Occipital lobe (tissue), 1 donor: ENCODE measurements at regions not wholly inside any gene's neighbourhood (a gene's known extent, or its start where the extent isn't known, plus 50 kb on each side); places are given as distances from the start of the nearest gene placed in this dataset.
A peak's percentile ranks its signal among the peaks of the same experiment; 100 is the strongest.
"Not testable (repeated sequence)": the region's sequence is repeated elsewhere in the genome, so short reads cannot be mapped to it uniquely, and the experiment has no call there.

Experiments used
- DNase-seq: peaks from one replicate; lab custom pipeline; 2025; lab: John Stamatoyannopoulos, UW

DNA sequence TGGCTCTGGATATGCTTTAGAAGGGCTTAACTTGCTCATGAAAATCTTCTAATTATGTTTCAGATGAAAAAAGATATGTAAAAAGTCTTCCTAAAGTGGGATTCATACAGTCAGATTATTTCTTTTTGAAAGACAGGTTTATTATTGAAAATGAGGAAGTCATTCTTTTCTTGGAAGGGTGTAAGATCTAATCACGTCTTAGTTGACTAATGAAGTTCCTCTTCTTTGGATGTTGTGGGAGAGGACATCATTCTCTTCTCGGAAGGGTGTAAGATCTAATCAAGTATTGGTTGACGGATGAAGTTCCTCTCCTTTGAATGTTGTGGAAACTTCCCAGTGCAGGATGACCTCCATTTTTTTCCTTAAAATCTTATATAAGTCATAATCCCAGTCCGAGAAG, 74.9 kb downstream of the ALG10 start:
- no peak for DNase-seq

DNA sequence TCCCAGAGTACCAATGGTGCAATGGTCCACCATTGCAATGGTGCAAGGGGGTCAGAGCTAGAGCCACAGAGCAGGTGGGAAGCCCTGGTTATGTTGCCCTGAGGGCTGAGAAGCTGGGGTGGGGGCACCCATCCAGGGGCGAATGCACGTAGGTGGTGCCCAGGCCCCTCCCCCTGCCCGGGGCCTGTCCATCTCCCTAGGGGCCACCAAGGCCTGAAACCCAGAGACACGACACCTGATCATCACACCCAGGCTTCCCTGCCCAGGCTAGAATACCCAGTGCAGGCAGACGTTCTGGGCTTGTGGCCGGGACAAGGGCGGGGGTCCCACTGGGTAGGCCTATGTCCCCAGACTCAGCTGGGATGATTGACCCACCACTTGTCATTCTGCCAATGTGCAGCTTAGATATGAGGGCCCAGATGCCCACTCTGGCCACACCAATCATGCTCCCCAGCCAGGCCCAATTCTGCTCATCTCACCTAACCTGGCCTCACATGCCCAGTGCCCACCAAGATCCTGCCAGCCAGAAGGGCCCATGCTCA, 83.2 kb downstream of the ALG10 start:
- DNase-seq: no peak

DNA sequence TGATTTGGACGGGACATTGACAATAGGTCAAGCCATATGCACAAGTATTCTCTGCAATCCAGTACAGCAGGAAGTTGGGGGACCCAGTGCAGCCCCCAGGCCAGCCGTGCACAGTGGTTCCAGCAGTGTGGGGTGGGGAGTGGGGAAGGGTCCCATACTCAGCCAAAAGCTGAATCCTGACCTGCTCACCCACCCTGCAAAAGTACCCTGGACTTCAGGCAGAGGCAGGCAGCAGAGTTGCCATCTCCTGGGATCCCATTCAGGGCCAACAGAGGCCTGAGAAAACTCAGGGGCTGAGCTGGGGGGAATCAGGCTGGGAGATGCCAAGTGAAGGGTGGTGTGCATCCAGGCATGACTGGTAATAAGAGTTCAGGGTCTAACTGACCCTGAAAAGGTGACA, 83.9 kb downstream of the ALG10 start:
- no peak for DNase-seq

DNA sequence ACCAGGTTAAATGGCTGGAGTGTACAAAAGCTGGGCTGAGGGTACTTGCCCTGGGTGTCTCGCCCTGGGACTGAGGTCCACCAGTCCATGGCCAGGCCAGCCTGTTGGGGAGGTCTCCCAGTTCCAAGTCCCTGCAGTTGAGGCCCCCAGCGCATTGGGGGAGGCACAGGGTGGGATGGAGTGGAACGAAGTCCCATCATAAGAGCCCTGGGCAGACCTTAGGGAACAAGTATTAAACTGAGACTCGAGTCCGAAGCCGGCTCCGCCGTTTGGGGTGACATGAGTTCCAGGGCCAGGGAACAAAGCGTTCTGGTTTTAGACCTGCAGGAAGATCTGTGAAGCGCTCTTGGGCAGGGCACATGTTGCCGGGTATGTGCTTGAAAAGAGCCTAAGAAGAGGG, 84.7 kb downstream of the ALG10 start:
- DNase-seq: no peak

DNA sequence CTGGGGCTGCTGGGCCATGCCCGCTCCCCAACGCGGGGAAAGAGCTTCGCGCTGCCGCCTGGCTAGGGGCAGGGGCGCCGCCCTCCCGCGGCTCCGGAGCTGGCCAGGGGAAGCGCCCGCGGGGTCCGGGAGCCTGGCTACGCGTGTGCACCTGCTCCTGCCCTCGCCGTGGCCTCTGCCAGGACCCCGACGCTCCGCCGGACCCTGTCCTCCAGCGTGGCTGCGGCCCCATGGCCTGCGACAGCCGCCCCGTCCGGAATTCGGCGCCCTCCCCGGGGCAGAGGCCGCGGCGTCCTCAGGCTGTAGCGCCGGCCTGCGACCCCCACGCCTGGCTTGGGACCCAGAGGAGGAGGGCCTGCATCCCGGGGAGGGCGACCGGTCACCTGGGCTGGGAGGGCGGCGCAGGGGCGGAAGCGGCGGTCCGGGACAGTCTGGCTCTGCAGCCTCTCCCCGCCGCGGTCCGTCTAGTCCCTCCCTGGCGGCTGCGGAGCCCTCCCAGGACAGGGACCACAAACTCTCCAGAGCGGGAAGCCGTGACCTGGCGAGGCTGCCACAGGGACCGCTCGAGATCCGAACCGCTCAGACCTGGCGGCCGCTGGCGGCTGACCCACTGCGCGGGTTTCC, 85.6 kb downstream of the ALG10 start:
- DNase-seq: no peak

DNA sequence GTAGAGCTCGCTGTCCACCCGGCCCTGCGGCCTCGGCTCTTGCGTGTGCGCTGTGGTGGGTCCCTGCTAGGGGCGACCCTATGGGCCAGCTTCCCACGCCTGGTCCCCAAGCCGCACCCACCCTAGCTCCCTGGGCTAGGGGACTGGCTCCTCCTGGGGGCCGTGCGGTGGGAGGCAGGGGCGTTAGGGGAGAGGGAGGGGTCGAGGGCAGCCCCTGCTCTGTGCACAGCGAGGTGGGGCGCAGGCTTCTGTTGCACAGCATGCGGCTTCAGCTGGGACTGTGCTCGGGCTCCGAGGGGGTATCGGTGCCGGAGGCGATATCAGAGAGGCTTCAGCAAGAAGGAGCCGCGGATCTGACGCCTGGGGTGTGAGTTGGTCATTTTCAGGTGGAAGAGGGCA, 86.1 kb downstream of the ALG10 start:
- DNase-seq: no peak

DNA sequence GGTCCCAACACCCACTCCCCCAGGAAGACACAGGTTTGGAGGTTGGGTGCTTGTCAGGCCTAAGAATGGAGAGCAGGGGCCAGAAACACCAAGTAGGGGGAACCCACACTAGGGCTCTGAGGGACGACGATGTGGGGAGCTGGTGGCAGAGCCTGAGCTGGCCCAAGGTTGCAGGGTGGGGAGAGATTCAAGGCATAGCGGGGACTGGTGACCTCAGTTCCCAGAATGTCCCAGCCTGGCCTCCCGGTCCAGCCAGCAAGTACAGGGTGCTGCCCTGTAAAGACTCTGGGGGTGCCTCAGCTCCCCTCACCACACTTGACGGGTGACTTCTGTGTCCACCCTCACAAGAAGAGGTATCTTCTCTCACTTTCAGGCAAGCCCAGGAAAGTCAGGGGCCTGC, 86.7 kb downstream of the ALG10 start:
- DNase-seq: no peak

DNA sequence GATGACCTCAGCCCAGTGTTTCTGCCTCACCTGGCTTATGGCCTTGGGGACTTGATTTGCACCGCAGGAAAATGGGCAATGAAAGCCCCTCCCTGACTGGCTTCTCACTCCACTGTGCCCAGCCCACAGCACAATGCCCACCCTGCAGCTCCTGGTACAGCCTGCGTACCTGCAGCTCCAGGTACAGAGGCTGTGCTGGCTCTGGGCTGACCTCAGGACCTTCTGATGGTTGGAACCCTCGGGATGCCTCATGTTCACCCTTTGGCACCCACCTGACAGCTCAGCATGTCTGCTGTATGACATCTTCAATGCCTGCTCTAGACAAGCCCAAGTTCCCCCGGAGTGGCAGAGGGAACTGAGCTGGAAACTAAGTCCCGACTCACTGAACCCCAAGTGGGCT, 87.1 kb downstream of the ALG10 start:
- DNase-seq: no peak

DNA sequence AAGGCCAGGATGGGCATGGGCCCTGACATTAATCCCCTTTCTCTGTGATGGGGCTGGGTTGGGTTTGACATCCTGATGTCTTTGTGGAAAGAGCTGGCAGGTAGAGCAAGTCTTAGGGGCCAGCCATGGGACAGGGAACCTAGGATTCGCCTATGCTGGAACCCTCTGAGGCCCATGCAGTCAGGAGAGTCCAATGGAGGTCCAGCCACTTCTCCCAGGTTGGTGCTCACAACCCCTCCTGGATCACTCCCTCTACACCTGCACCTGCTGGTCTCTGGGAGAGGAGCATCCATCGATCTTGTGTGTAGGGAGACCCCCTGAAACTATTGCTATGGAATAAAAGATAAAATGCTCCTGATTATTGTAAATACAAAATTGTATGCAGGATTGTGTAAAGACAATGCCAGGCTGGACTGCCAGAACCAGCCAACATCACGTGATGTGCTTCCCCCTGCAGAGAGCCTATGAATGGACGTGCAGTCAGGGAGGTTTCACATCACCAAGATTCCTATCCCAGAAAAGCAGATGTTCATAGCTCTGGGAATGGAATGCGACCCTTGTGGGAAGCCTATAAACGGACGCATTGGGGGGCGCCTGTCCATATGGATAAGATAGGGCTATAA, 87.7 kb downstream of the ALG10 start:
- DNase-seq: not testable (repeated sequence)

DNA sequence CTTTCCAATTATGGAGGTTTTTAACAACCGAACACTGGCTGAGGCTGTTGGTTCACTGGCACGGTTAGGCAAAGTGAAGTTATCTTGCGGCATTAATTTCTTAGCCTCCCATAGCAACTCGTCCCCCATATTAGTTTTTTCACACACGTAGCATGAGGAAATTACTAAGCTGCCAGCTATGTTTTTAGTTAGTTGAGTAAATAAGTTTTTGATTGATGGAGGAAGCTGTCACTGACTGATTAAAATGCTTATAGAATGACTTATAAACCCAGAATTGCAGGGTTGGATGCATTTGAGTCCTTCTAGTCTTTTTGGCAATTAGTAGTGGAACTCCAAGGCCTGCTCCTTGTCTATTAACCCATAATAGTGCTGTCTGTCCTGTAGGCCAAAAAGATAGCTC, 97.1 kb downstream of the ALG10 start:
- no peak for DNase-seq

DNA sequence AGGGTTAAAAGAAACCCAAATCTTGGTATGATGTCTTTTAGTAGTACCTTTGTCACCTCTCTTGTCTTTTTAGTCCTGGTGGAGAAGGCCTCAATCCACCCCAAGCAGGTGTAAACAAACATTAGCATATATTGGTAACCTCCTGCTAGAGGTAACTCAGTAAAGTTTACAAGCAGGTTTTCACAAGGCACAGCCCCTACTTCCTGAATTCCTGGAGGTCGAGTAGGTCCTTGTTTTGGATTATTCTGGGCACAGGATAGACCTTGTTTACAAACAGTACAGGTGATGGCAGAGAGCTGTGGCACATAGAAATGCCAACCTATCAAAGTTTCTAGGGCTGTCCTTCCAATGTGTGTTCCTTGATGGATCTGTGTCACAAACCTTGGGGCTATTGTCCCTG, 99.1 kb downstream of the ALG10 start:
- no peak for DNase-seq

DNA sequence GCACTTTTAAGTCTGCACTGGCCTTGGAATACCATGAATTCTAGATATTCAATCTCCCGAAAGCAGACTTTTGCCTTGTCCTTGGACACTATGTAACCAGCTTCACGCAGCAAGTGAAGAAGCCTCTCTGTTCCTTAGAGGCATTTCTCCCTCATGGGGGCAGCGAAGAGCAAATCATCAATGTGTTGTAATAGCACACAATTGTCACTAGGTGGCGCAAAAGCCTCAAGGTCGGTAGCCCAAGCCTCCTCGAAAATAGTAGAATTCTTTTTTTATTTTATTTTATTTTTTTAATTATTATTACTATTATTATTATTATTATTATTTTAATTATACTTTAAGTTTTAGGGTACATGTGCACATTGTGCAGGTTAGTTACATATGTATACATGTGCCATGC, 100.8 kb downstream of the ALG10 start:
- peak; percentile 10 for DNase-seq

DNA sequence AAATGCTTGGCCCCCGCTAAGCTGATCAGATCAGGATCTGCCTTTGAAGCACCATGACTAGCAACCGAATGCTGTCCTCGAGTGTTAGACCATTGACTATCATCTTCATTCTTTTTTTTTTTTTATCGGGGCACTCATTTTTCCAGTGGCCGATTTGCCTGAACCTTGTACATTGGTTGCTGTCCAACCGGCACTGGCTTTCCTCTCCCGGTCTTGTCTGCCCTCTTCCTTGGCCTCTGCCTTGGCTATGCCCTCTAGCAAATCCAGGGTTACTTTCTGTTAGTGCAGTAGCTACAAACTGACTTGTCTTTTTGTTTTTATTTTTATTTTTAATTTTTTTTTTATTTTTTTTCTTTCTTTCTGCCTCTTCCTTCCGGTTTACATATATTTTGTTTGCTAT, 102.3 kb downstream of the ALG10 start:
- no peak for DNase-seq

DNA sequence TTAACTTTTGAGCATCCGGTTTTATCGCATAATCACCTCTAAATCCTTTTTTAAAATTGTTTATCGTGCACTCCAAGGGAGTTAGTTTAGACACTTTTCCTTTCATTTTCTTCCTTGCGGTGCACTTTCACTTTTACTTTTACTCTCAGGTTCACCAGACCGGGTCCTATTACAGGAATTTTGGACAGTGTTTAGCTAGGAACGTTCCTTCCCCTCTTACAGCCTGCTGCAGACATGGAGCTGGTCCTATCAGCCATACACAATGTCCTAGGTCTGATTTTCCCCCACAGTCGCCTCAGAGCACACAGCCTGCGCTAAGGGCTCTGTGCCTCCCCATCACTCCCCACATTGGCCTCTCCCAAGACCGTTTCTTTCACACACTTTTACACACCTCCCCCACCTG, 103.9 kb downstream of the ALG10 start:
- no peak for DNase-seq

DNA sequence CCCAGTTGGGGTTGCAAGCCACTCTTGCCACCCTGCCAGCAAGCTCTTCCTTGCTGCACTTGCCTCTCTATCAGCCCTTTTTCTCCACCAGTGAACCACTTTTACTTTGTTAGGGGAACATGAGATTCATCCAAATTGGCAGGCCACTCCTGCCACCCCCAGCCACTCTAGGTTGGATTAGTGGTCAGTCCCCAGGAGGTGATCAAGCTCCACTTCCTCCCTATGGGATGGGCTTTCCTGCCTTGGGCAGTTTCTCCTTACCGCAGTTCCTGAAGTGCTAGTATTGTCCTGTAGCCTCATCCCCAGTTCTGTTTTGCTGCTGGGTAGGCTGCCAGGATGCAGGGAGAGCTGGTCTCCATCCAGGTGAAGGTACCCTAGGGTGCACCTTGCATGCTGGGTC, 104.5 kb downstream of the ALG10 start:
- DNase-seq: no peak

DNA sequence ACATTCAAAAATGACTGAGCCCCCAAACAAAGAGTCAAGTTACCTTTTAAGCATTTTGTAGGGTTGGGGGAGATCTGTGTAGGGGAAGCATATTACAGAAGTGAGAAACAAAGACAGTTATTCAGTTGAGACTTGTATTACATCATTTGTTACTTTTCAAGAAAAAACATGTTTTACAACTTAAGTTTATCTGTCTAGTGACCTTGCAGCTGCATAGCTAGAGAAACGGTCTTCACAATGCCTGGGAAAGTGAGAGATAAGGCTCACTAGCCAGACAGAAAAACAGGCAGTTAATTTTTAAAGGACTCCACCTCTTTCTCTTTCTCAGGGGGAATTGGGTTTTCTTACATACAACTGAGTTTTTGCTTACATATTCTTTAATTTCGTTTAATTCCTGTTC, 105.1 kb downstream of the ALG10 start:
- not testable (repeated sequence) for DNase-seq

DNA sequence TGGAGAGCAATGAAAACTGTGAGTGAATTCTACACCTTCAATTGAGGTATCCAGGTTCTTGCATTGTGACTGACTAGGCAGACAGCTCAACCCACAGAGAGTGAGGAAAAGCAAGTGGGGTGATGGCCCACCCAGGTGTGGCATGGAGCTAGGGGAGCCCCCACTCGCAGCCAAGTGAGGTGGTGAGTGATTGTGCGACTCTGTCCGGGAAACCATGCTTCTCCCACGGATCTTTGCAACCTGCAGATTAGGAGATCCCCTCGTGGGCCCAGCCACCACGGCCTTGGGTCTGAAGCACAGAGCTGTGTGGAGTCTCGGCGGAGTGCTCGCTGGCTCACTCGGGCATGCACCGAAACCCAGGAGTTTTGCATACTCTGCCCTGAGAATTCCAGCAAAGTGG, 120.1 kb downstream of the ALG10 start:
- DNase-seq: no peak

DNA sequence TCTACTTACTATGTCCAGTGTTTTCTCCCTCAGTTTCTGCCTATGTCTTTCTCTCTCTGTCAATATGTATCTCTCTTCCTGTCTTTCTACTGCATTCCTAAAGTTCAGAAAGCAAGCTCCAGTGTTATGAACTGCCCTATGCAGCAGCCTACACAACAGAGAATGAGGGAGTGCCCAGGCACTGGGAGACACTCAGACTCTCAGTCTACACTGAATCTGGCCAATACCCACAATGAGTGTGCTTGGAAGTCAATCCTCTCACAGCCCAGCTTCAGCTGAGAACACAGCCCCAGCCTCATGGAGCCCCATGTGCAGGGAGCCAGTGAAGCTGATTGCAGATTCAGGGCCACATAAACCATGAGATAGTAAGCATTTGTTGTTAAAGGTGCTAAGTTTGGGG, 128.7 kb downstream of the ALG10 start:
- DNase-seq: no peak

DNA sequence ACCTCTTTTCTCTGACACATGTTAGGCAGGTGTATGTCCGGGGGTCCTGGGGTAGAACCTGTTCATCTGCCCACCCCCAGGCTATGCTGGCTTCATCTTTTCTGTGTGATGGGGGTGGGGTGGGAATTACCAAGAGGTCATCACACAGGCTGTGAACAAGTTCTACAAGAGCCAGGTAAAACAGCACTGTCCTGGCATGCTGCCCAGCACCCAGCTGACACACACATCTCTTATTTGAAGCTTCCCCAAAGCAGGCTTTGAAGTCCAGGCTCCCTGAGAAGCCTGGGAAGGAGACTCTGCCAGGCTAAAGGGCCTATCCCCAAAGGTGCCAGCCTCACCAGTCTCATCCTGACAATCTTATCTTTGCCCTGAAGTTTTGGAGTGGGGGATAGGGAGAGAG, 141.1 kb downstream of the ALG10 start:
- no peak for DNase-seq

DNA sequence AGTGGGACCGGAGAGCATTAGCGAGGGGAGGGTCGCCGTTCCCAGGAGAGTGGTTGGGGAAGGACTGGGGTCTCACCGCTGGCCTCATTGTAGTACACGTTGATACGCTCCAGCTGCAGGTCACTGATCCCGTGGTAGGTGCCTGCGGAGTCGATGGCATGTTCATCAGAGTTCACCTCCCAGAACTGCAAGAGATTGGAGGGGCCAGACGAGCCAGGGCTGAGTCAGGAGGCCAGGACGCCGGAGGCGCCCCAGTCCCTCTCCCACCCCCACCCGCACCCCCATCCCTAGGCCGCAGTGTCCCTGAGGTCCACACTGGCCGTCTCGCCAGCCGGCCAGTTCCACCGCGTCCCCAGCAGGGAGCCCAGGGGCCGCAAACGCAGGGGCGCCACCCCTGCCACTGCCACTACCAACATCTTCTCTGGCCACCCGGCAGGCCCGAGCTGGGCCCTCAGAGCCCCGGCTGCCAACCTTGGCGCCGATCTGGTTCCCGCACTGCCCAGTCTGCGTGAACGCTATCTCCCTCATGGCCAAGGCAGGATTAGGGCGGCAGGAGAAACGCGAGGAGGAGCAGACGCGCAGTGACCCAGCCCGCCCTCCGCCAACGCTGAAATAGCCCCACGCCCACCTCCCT, 144.2 kb downstream of the ALG10 start:
- DNase-seq: no peak

DNA sequence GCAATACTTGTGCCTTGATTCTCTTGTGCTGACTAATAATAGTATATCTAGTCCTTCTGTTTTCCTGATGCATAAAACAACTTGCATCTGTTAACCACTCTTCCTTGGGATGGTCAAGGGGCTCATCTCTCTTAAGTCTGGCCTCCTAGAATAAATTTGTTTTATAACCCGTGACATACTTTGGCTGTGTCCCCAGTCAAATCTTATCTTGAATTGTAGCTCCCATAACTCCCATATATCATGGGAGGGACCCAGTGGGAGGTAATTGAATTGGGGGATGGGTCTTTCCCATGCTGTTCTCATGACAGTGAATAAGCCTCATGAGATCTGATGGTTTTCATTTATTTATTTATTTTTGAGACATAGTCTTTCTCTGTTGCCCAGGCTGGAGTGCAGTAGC, 146.2 kb downstream of the ALG10 start:
- DNase-seq: not testable (repeated sequence)

DNA sequence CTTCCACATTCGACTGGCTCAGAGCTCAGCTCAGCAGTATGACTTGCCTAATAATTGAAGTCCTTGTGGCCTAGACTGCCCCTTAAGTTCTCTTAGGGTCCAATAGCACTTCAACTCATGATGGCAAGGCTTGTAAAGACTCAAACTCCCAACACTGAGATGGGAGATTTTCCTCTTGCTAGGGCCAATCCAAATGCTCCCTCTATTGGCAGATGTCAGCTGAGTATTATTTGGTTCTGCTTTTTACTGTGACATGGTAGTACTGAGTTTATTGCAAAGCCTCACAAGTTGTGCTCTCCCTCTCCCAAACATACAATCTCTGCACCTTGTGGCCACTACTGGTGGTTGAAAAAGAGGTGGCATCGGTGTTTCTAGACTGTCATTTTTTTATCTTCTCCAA, 164.2 kb downstream of the ALG10 start:
- DNase-seq: no peak

DNA sequence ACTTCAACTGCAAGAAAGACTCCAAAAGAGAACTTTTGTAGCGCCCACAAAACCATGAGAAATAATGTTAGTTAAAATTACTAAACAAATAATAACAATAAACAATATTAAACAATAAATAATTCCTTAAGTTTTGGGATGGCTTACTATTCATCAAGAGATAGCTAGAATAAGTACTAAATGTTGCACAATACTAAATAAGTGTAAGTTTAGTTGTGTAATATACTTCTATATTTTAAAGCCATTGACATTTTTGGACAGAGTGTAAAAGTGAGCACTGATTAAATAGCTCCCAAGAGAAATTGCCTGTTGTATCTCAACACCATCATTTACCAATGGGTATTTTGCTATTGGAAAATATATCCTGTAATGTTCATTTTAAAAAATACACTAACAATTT, 166.7 kb downstream of the ALG10 start:
- DNase-seq: no peak
